HuH-7.5 (cell line): ENCODE measurements at regions not wholly inside any gene's neighbourhood (a gene's known extent, or its start where the extent isn't known, plus 50 kb on each side); places are given as distances from the start of the nearest gene placed in this dataset.

Experiments
- DNase-seq: peaks from one replicate; pipeline ENCODE4 v3.0.0; 2011; ENCODE audit warnings: low spot score

- DNase-seq: no peak
Measured at GRCh38 chr4:8698341-8699062, 105.9 kb downstream of the CPZ start.

GRCh38 chr4:8697826-8698225, 105.3 kb downstream of the CPZ start:
- no peak for DNase-seq

- DNase-seq: no peak
Measured at GRCh38 chr4:8696369-8697127, 104.0 kb downstream of the CPZ start.

- no peak for DNase-seq
Measured at GRCh38 chr4:8695237-8696219, 103.0 kb downstream of the CPZ start.

- DNase-seq: no peak
Measured at GRCh38 chr4:8694651-8695151, 102.1 kb downstream of the CPZ start.

- no peak for DNase-seq
Measured at GRCh38 chr4:8694226-8694625, 101.7 kb downstream of the CPZ start.

GRCh38 chr4:8691151-8691775, 98.7 kb downstream of the CPZ start:
- DNase-seq: no peak

- no peak for DNase-seq
Measured at GRCh38 chr4:8690216-8691150, 97.9 kb downstream of the CPZ start.

- no peak for DNase-seq
Measured at GRCh38 chr4:8689741-8690140, 97.2 kb downstream of the CPZ start.

GRCh38 chr4:8688908-8689445, 96.4 kb downstream of the CPZ start:
- DNase-seq: no peak

GRCh38 chr4:8688041-8688907, 95.7 kb downstream of the CPZ start:
- no peak for DNase-seq

GRCh38 chr4:8687083-8687482, 94.5 kb downstream of the CPZ start:
- no peak for DNase-seq

- DNase-seq: no peak
Measured at GRCh38 chr4:8685831-8686230, 93.3 kb downstream of the CPZ start.

GRCh38 chr4:8683462-8683861, 90.9 kb downstream of the CPZ start:
- DNase-seq: no peak

- DNase-seq: no peak
Measured at GRCh38 chr4:8682725-8683124, 90.2 kb downstream of the CPZ start.

- no peak for DNase-seq
Measured at GRCh38 chr4:8682296-8682695, 89.7 kb downstream of the CPZ start.

GRCh38 chr4:8681391-8681790, 88.8 kb downstream of the CPZ start:
- DNase-seq: no peak

GRCh38 chr4:8679032-8679431, 86.5 kb downstream of the CPZ start:
- DNase-seq: no peak

- no peak for DNase-seq
Measured at GRCh38 chr4:8676676-8677075, 84.1 kb downstream of the CPZ start.
